ENCODE measurements at regions not wholly inside any gene's neighbourhood (a gene's known extent, or its start where the extent isn't known, plus 50 kb on each side); places are given as distances from the start of the nearest gene placed in this dataset.

- Histone ChIP-seq H3K4me1 (ENCODE audit: control insufficient read depth, extremely low read depth, insufficient read depth, low read length) (no peaks in the 10 kb centered on the region), H3K9me3 (replicated peaks; ENCODE audit: control insufficient read depth, insufficient read depth, low read length) (no peaks in the 10 kb centered on the region), H3K4me3 (replicated peaks in 1 of 3; ENCODE audit: insufficient read depth in 1 of 3, low read depth in 1 of 3, low read length in 3 of 3) (no peak overlapping the region), H3K9me1 (replicated peaks; ENCODE audit: control insufficient read depth, extremely low read depth, insufficient read depth, low read length) (no peaks in the 10 kb centered on the region), H3K27ac (ENCODE audit: insufficient read depth, low read depth, low read length) (no peak overlapping the region), H3K79me2 (ENCODE audit: control insufficient read depth, insufficient read depth, low read length) (no peaks in the 10 kb centered on the region), H3K4me2 (ENCODE audit: insufficient read depth, low read length) (no peak overlapping the region), H3K36me3 (ENCODE audit: control insufficient read depth in 2 of 2, extremely low read depth in 1 of 2, insufficient read depth in 2 of 2, low read length in 2 of 2) (no peaks in the 10 kb centered on the region), H4K20me1 (replicated peaks; ENCODE audit: control insufficient read depth, extremely low read depth, insufficient read depth, low read length) (no peaks in the 10 kb centered on the region), H2AFZ (ENCODE audit: low read depth, low read length) (no peak overlapping the region), H3K27me3 (ENCODE audit: control insufficient read depth in 2 of 2, insufficient read depth in 2 of 2, low read length in 2 of 2) (peaks cover 0 to 11% of the 10 kb centered on the region in 2 experiments), H3K9ac (replicated peaks; ENCODE audit: extremely low read depth, insufficient read depth, low read length) (no peak overlapping the region)
- intact Hi-C loops (cut with micrococcal nuclease) = no loop called here
- no peak for DNase-seq (ENCODE audit: low read depth, low spot score)
- POLR2A ChIA-PET = no interaction called here
- CTCF ChIA-PET = interaction anchor here (1.0 to 1.7 kb wide), 2 partner anchors 11 to 12 kb away, joined by 4 to 7 read pairs; no protein-coding TSS in a partner anchor
- TF ChIP-seq MYC (IDR thresholded peaks at IDR 0.05; ENCODE audit: low read depth, low read length) = no peak
- no peak for TF ChIP-seq POLR2AphosphoS5 (IDR thresholded peaks at IDR 0.05; ENCODE audit: insufficient read depth, low read depth, low read length)
- TF ChIP-seq MAX (IDR thresholded peaks at IDR 0.05; ENCODE audit: insufficient read depth, insufficient read length) = no peak
- TF ChIP-seq JUN (IDR thresholded peaks at IDR 0.05; ENCODE audit: borderline replicate concordance, insufficient read depth, insufficient read length, low read depth) = no peak
- no peak for TF ChIP-seq POLR2A (IDR thresholded peaks at IDR 0.05; ENCODE audit: low read depth, low read length)
- TF ChIP-seq CTCF (IDR thresholded peaks at IDR 0.05; ENCODE audit: extremely low read depth in 1 of 2, insufficient read depth in 1 of 2, low read depth in 1 of 2, low read length in 2 of 2) = no peak
- no peak for FAIRE-seq
- dilution Hi-C loops (cut with MboI; ENCODE audit: extremely low pct_ligation_motif_present, low sequenced_read_pairs) = no loop called here
- BruUV-seq (replicated peaks) = no TSS peak
Observed at GRCh38 chr16:82242201-82242600, 72.2 kb upstream of the MPHOSPH6 start.

Measured in endothelial cell of umbilical vein (primary cell).